ENCODE measurements at regions not wholly inside any gene's neighbourhood (a gene's known extent, or its start where the extent isn't known, plus 50 kb on each side); places are given as distances from the start of the nearest gene placed in this dataset.

GRCh38 chr12:28601570-28602058, 411.4 kb downstream of the CCDC91 start:
- no peak overlapping the region for H3K4me3 ChIP-seq (ENCODE audit: low read length)
- DNase-seq (ENCODE audit: low read depth), result no peak
- TF ChIP-seq, protein P1, sequence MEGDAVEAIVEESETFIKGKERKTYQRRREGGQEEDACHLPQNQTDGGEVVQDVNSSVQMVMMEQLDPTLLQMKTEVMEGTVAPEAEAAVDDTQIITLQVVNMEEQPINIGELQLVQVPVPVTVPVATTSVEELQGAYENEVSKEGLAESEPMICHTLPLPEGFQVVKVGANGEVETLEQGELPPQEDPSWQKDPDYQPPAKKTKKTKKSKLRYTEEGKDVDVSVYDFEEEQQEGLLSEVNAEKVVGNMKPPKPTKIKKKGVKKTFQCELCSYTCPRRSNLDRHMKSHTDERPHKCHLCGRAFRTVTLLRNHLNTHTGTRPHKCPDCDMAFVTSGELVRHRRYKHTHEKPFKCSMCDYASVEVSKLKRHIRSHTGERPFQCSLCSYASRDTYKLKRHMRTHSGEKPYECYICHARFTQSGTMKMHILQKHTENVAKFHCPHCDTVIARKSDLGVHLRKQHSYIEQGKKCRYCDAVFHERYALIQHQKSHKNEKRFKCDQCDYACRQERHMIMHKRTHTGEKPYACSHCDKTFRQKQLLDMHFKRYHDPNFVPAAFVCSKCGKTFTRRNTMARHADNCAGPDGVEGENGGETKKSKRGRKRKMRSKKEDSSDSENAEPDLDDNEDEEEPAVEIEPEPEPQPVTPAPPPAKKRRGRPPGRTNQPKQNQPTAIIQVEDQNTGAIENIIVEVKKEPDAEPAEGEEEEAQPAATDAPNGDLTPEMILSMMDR (conservative IDR thresholded peaks at IDR 0.05; ENCODE audit: low read length), result no peak

- TF ChIP-seq, protein P1 (conservative IDR thresholded peaks at IDR 0.05; ENCODE audit: low read length), result no peak
- DNase-seq (ENCODE audit: low read depth), result peak; percentile 7
- no peak overlapping the region for H3K4me3 ChIP-seq (ENCODE audit: low read length)
Measured at GRCh38 chr12:28602786-28603185, 412.5 kb downstream of the CCDC91 start.

DNA sequence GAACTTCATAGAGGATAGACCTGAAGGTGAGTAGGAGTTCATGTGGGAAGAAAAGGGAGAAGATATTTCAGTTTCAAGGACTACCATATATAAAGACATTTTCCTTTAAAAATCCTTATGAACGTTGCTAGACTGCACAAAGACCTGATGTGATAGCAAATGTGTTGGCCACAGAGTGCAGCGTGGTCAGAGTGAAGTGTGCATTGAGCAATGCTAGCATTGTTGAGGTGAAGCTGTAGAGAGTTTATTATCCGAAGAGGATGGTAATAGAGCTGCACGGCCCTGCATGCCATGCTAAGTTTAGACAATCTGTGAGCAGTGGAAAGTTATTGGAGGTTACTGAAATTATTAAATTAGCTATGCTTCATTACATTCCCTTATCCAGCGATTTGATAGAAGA, 413.0 kb downstream of the CCDC91 start:
- DNase-seq (ENCODE audit: low read depth), result peak; percentile 50
- TF ChIP-seq, protein P1 (conservative IDR thresholded peaks at IDR 0.05; ENCODE audit: low read length), result no peak
- no peak overlapping the region for H3K4me3 ChIP-seq (ENCODE audit: low read length)

- no peak for DNase-seq (ENCODE audit: low read depth)
- TF ChIP-seq, protein P1 (conservative IDR thresholded peaks at IDR 0.05; ENCODE audit: low read length), result no peak
Measured at GRCh38 chr12:28603801-28604200, 413.5 kb downstream of the CCDC91 start.

DNA sequence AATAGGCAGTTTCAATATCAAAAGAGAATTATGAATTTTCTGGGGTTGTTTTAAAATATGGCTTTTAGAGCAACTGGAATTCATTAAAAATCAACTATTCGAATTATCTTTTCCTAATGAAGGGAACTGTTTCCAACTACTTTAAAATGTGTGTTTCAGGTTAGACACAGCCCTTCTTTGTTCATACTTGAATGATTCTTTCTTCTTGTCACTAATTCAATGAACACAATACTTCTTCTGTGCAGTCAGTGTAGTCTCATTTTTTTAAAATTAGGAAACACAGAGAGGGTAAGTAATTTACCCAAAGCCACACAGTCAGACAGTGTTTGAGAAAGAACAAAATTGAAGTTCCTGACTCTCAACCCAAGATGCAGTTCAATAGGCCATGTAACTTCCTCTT, 414.0 kb downstream of the CCDC91 start:
- TF ChIP-seq, protein P1 (conservative IDR thresholded peaks at IDR 0.05; ENCODE audit: low read length), result no peak
- DNase-seq (ENCODE audit: low read depth), result no peak

More at GRCh38 chr12:28603801-28604200, 413.5 kb downstream of the CCDC91 start:
- H3K4me3 ChIP-seq (ENCODE audit: low read length), result no peak overlapping the region

GRCh38 chr12:28606967-28607557, 416.8 kb downstream of the CCDC91 start:
- TF ChIP-seq, protein P1 (conservative IDR thresholded peaks at IDR 0.05; ENCODE audit: low read length), result no peak
- no peak overlapping the region for H3K4me3 ChIP-seq (ENCODE audit: low read length)
- DNase-seq (ENCODE audit: low read depth), result no peak

More for the DNA sequence above, 414.0 kb downstream of the CCDC91 start:
- H3K4me3 ChIP-seq (ENCODE audit: low read length), result no peak overlapping the region

GRCh38 chr12:28610401-28611114, 420.3 kb downstream of the CCDC91 start:
- DNase-seq (ENCODE audit: low read depth), result no peak
- TF ChIP-seq, protein P1 (conservative IDR thresholded peaks at IDR 0.05; ENCODE audit: low read length), result no peak
- H3K4me3 ChIP-seq (ENCODE audit: low read length), result no peak overlapping the region

All from AG10803 (cell line).